GM18861 (cell line): ENCODE measurements at regions not wholly inside any gene's neighbourhood (a gene's known extent, or its start where the extent isn't known, plus 50 kb on each side); places are given as distances from the start of the nearest gene placed in this dataset.

Experiments
- ATAC-seq: cut with Tn5 transposase; IDR thresholded peaks from one replicate; pipeline ENCODE4 v1.9.1; 2021; ENCODE audit not compliant: unreplicated experiment

- no peak for ATAC-seq
Measured at GRCh38 chr4:125904802-125905201, 590.0 kb downstream of the FAT4 start.

GRCh38 chr4:125911058-125911457, 596.3 kb downstream of the FAT4 start:
- no peak for ATAC-seq

DNA sequence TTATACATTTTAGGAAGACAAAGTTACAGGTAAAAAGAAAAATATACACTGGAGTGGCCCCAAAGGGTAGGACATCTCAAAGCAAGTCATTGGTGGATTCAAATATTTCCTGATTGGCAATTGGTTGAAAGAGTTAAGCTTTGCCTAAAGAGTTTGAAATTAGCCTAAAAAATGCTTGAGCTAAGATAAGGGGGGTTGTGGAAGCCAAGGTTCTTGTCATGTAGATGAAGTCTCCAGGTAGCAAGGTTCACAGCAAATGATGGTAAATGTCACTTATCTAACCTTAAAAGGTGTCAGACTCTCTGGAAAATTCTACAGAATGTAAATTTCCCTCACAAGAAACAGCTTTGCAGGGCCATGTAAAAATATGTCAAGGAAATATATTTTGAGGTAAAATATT, 596.7 kb downstream of the FAT4 start:
- no peak for ATAC-seq

GRCh38 chr4:125917559-125917958, 602.8 kb downstream of the FAT4 start:
- no peak for ATAC-seq

DNA sequence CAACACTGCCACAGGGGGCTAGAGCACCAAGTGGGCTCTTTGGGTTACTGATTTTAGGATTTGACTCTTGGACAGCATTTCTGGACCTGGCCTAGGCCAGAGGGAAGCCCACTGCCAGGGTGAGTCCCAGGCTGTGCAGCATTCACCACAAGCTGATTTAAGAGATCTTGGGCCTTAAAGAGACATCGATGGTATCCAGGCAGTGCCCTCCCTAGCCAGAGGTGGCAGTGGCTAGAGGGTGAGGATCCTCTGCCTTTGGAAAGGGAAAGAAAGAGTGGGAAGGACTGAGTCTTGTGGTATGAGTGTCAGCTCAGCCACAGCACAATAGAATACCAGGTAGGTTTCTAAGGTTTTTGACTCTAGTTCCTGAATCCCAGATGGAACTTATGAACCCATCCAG, 613.9 kb downstream of the FAT4 start:
- no peak for ATAC-seq

DNA sequence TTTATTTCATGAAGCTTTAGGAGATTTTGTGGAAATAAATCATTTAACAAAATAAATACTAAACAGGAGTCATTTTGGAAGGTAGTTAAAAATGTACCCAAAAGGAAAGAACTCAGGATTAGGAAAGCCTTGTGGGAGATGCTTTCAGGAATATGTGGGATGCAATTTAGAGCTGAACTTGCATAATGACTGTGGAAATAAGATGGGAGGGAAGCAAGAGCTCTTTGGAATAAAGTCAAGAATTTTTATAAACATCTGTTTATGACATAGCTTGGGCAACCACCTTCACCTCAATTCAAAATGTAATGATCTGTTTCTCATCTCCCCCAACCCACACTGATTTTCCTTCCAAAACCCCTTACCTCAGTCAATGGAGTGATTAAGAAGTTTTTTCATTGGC, 623.8 kb downstream of the FAT4 start:
- no peak for ATAC-seq

- no peak for ATAC-seq
Measured at GRCh38 chr4:125940426-125940825, 625.7 kb downstream of the FAT4 start.

GRCh38 chr4:125944966-125945365, 630.2 kb downstream of the FAT4 start:
- no peak for ATAC-seq

DNA sequence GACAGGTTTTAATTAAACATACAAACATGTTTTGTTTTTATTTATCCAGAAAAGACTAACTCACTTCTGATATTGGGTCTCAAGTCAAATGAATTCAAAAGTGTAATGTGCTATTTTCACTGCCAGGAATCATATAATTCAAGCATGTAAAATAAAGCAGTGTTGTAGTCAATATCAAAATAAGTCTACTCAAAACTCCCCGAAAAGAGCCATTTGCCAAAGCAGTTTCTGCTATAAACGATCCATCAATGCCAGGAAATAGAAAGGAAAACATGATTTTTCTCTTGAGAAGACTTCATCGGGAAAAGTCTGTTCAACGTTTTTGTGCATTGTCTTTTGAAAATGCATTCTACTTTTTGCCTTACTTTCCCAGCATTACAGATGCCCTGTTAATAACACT, 633.3 kb downstream of the FAT4 start:
- ATAC-seq: no peak

DNA sequence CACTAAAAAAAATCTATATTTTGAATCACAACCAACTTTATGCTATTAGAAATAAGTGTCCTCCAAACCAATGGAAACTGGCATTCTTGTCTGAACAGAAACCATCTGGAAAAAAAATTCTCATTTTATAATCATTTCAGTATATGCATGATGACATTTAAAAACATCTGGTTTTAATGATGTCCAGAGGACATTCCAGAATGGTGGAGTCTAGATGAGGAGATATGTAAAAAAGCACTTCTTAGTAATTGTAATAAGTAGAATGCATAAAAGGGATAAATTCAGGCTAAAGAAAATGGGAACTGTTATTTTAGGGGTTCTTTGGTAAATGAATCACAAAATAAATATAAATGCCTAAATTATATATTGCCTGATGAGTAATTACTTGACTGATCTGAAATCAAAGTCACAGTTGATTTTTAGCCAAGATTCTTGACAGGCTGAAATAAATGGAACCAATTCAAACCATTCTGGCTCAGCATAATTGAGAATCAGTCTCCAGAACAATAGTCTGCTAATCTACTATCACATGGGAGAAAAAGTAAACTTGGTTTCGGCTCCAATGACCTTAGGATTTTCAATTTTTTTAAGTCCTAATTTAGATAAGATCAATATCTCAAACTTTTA, 636.6 kb downstream of the FAT4 start:
- no peak for ATAC-seq

DNA sequence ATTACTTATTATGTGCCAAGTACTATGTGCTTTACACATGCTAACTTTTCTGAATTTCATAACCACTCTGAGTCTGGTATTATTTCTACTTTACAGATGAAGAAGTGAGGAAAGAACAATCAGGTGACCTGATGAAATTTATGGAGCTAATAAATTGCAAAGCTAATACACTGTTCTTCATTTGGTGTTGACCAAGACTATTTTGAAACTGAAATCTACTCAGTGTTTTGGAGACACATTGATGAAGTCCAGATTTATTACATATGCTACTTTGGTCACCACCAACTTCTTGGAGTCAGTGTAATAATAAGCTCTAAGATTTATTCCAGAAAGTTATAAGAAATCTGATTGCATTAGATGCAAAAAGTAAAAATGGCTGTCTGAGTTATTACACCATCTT, 637.9 kb downstream of the FAT4 start:
- ATAC-seq: no peak

DNA sequence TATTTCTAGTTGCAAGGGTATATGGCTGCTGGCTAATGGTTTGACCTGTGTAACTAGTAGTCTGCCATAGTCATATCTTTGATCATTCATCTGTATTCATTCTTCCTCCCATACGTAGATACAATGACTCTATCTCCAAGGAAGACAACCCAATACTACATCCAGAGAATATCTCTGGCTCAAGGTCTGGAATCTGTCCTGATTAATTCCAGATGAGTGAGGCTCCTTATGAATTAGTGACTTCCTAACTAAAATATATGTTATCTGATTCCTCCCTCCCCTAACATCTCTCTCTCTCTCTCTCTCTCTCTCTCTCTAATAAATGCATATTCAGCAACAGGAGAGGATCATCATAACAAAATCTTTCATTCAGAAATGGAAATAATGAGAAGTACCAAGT, 641.5 kb downstream of the FAT4 start:
- no peak for ATAC-seq

- no peak for ATAC-seq
Measured at GRCh38 chr4:125958519-125958918, 643.8 kb downstream of the FAT4 start.

GRCh38 chr4:125961626-125962025, 646.9 kb downstream of the FAT4 start:
- ATAC-seq: no peak

- ATAC-seq: no peak
Measured at GRCh38 chr4:125975861-125976397, 661.2 kb downstream of the FAT4 start.

DNA sequence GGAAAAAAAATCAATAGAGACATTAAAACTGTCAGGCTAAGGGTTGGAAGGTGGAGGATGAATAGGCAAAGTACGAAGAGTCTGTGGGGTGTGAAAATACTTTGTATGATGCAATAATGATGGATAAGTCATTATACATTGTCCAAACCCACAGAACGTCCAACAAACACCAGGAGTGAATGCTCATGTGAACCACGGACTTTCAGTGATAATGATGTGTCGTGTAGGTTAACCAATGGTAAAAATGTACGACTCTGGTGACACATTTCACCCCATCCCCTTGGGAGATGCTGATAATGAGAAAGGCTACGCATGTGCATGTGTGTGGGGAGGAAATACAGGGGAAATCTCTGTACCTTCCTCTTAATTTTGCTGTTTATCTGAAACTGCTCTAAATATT, 665.2 kb downstream of the FAT4 start:
- ATAC-seq: no peak

- ATAC-seq: no peak
Measured at GRCh38 chr4:125983168-125983567, 668.4 kb downstream of the FAT4 start.

- peak; percentile 42 for ATAC-seq
Measured at GRCh38 chr4:125985856-125986255, 671.1 kb downstream of the FAT4 start.

- ATAC-seq: no peak
Measured at GRCh38 chr4:125986307-125986706, 671.6 kb downstream of the FAT4 start.

GRCh38 chr4:125988464-125988863, 673.7 kb downstream of the FAT4 start:
- no peak for ATAC-seq

GRCh38 chr4:125991398-125991797, 676.6 kb downstream of the FAT4 start:
- no peak for ATAC-seq

DNA sequence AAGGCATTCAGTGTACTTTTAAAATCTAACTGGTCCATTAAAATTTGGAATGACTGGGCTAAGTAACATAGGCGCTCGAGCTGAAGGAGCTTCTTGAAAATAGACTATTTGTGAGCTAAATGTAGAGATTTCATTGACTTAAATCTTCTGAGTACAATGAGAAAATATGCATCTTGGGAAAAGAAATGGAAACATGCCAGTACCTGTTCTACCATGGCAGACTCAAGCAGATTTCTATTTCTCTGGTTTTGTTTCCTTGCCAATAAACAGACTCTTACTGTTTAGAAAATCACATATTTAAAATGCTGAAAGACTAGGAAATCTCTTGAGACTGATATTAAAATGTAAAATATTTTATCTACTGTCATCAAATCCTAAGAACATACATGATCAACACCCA, 678.1 kb downstream of the FAT4 start:
- ATAC-seq: no peak

GRCh38 chr4:125994024-125994423, 679.3 kb downstream of the FAT4 start:
- no peak for ATAC-seq
